Large intestine (tissue), 3 donors: ENCODE measurements at regions not wholly inside any gene's neighbourhood (a gene's known extent, or its start where the extent isn't known, plus 50 kb on each side); places are given as distances from the start of the nearest gene placed in this dataset.

Experiments used
- DNase-seq, 2 donors: peaks; one replicate each; pipeline versions ENCODE4 v3.0.0 to v3.0.0-alpha.2; 2013
- H3K27ac ChIP-seq: one replicate; pipeline ENCODE4 v1.5.1; 2013; ENCODE audit warnings: low read length
- H3K27me3 ChIP-seq: 2 replicates; pipeline ENCODE4 v1.6.1; 2013; ENCODE audit warnings: low read length; ENCODE audit not compliant: control insufficient read depth, insufficient read depth
- H3K36me3 ChIP-seq: 2 replicates; pipeline ENCODE4 v1.6.1; 2013; ENCODE audit warnings: low read length; ENCODE audit not compliant: control insufficient read depth, insufficient read depth
- H3K4me1 ChIP-seq: one replicate; pipeline ENCODE4 v1.6.1; 2013; ENCODE audit warnings: low read length; ENCODE audit not compliant: control insufficient read depth, insufficient read depth
- H3K4me3 ChIP-seq: one replicate; pipeline ENCODE4 v1.5.1; 2013; ENCODE audit warnings: low read length
- H3K9me3 ChIP-seq: one replicate; pipeline ENCODE4 v1.6.1; 2013; ENCODE audit warnings: mild to moderate bottlenecking, low read depth, low read length, moderate library complexity; ENCODE audit not compliant: control insufficient read depth
- WGBS: methylation state at CpG from one replicate; pipeline ENCODE4 v1.1.5; 2013; ENCODE audit warnings: low lambda C conversion rate; ENCODE audit not compliant: insufficient coverage; 5-methylcytosine and 5-hydroxymethylcytosine counted together

GRCh38 chr5:33371660-33372059 is 69.1 kb upstream of the TARS1 start:
- 100% methylated on average over 1 of the region's 1 CpG for WGBS
- no peaks in the 10 kb centered on the region for H3K27me3 ChIP-seq
- no peak overlapping the region for H3K27ac ChIP-seq
- DNase-seq = no peak
- no peaks in the 10 kb centered on the region for H3K9me3 ChIP-seq
- H3K36me3 ChIP-seq = no peaks in the 10 kb centered on the region
- H3K4me3 ChIP-seq = no peak overlapping the region
- H3K4me1 ChIP-seq = no peaks in the 10 kb centered on the region

GRCh38 chr5:33372721-33373472 is 67.9 kb upstream of the TARS1 start:
- no peaks in the 10 kb centered on the region for H3K9me3 ChIP-seq
- no peak overlapping the region for H3K27ac ChIP-seq
- H3K27me3 ChIP-seq = no peaks in the 10 kb centered on the region
- DNase-seq = no peak
- no peak overlapping the region for H3K4me3 ChIP-seq
- H3K36me3 ChIP-seq = no peaks in the 10 kb centered on the region
- no peaks in the 10 kb centered on the region for H3K4me1 ChIP-seq
- no CpG with 5 or more reads among the region's 6 CpGs for WGBS

DNA sequence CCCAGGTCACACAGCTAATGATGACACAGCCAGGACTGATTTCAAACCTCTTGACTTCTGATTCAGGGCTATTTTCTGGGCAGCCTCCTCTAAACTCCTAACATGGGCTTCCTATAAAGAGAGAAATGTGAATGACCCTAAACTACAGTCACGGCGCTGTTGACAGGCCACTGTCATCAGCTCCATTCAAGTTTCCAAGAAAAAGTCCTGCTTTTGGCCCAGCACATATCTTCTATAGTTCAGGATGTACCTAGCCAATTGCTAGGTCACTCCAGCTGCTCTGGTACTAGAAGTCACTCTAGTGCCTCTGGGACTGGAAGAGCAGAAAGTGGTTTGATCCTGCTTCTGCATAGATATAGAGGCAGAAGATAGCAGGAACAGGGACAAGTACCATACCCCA is 64.9 kb upstream of the TARS1 start:
- Histone ChIP-seq H3K36me3 (no peaks in the 10 kb centered on the region), H3K27ac (no peak overlapping the region), H3K4me1 (no peaks in the 10 kb centered on the region), H3K4me3 (no peak overlapping the region), H3K27me3 (no peaks in the 10 kb centered on the region), H3K9me3 (no peaks in the 10 kb centered on the region)
- no CpG with 5 or more reads among the region's 2 CpGs for WGBS
- no peak for DNase-seq

GRCh38 chr5:33379757-33380156 is 61.0 kb upstream of the TARS1 start:
- Histone ChIP-seq H3K4me3 (no peak overlapping the region), H3K9me3 (no peaks in the 10 kb centered on the region), H3K36me3 (no peaks in the 10 kb centered on the region), H3K27ac (no peak overlapping the region), H3K27me3 (no peaks in the 10 kb centered on the region), H3K4me1 (no peaks in the 10 kb centered on the region)
- 37% methylated on average over 3 of the region's 10 CpGs for WGBS
- DNase-seq = no peak

DNA sequence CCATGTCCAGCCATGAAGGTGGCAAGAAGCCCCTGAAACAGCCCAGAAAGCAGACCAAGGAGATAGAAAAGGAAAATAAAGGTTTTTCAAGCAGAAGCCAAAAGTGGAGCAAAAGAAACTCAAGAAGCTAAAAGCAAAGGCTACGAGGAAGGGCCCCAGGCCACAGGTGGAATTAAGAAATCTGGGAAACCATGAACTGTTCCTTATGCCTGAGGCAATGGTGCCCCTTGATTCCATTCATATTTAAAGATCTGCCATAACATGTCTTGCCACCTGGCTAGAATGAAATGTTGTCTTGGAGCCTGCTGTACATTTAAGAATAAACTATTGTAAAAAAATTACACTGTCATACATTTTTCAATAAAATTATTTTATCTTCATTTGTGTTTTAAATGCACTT is 59.5 kb upstream of the TARS1 start:
- no peaks in the 10 kb centered on the region for H3K4me1 ChIP-seq
- no peak overlapping the region for H3K27ac ChIP-seq
- WGBS = 100% methylated on average over 1 of the region's 1 CpG
- no peak overlapping the region for H3K4me3 ChIP-seq
- H3K27me3 ChIP-seq = no peaks in the 10 kb centered on the region
- no peak for DNase-seq
- no peaks in the 10 kb centered on the region for H3K9me3 ChIP-seq
- no peaks in the 10 kb centered on the region for H3K36me3 ChIP-seq
